ENCODE measurements at regions not wholly inside any gene's neighbourhood (a gene's known extent, or its start where the extent isn't known, plus 50 kb on each side); places are given as distances from the start of the nearest gene placed in this dataset.

- no peaks in the 10 kb centered on the region for H3K36me3 Mint-ChIP-seq (ENCODE audit: insufficient read depth in 1 of 3, low read depth in 3 of 3)
- H3K23me2 ChIP-seq (ENCODE audit: insufficient read length, low read depth, low read length, poor library complexity, severe bottlenecking), result no peaks in the 10 kb centered on the region
Measured at GRCh38 chr17:79483842-79484241, 127.0 kb downstream of the RBFOX3 start.

More at GRCh38 chr17:79483842-79484241, 127.0 kb downstream of the RBFOX3 start:
- Mint-ChIP-seq H3K27ac (no peak overlapping the region), H3K4me1 (peaks cover 16 to 39% of the 10 kb centered on the region in 2 experiments), H3K9me3 (no peaks in the 10 kb centered on the region; a peak in 1 of 5 replicates), H3K4me3 (no peak overlapping the region; a peak in 1 of 5 replicates), H3K27me3 (ENCODE audit: low read depth) (peaks cover 21% of the 10 kb centered on the region)
- WGBS (ENCODE audit: extremely low coverage, insufficient read length, low lambda C conversion rate), result no CpG with 5 or more reads among the region's 5 CpGs
- Histone ChIP-seq H3K23ac (ENCODE audit: insufficient read length, low read depth, low read length) (no peak overlapping the region), H3T11ph (ENCODE audit: low read length) (no peak overlapping the region), H3K4ac (ENCODE audit: low read depth, low read length) (no peak overlapping the region), H2BK5ac (ENCODE audit: insufficient read length, low read length) (no peak overlapping the region), H2BK12ac (ENCODE audit: insufficient read length, low read depth, low read length) (no peak overlapping the region), H3K4me2 (ENCODE audit: insufficient read depth, insufficient read length, low read length) (no peak overlapping the region), H3K56ac (ENCODE audit: insufficient read length, low read depth, low read length) (no peak overlapping the region), H3K27me3 (ENCODE audit: insufficient read depth, low read length) (no peaks in the 10 kb centered on the region), H4K5ac (ENCODE audit: insufficient read length, low read depth, low read length) (no peak overlapping the region), H4K91ac (ENCODE audit: insufficient read length, low read depth, low read length) (no peak overlapping the region), H3K18ac (ENCODE audit: insufficient read length, low read depth, low read length) (no peak overlapping the region), H2BK120ac (ENCODE audit: low read depth, low read length, poor library complexity, severe bottlenecking) (no peak overlapping the region), H4K20me1 (ENCODE audit: control insufficient read depth, insufficient read depth, insufficient read length) (no peaks in the 10 kb centered on the region), H2BK15ac (ENCODE audit: low read depth, low read length) (no peak overlapping the region), H2BK20ac (ENCODE audit: low read depth, low read length, poor library complexity, severe bottlenecking) (no peak overlapping the region), H3K9me3 (ENCODE audit: control insufficient read depth, low read depth, low read length) (no peaks in the 10 kb centered on the region), H3K27ac (ENCODE audit: insufficient read length, low read depth, low read length) (no peak overlapping the region), H3K4me1 (ENCODE audit: insufficient read depth, low read length) (no peaks in the 10 kb centered on the region), H3K14ac (ENCODE audit: insufficient read depth, low read length) (no peak overlapping the region), H2AFZ (ENCODE audit: low read length) (no peak overlapping the region), H3K79me2 (ENCODE audit: insufficient read depth, low read length) (no peaks in the 10 kb centered on the region), H3K9ac (ENCODE audit: extremely low read depth, insufficient read length, low read length) (no peak overlapping the region), H3K79me1 (ENCODE audit: insufficient read depth, low read depth, low read length, poor library complexity, severe bottlenecking) (no peaks in the 10 kb centered on the region), H2AK5ac (ENCODE audit: insufficient read length, low read length) (no peak overlapping the region), H4K8ac (replicated peaks; ENCODE audit: insufficient read length, low read depth, low read length) (no peak overlapping the region)
- TF ChIP-seq CTCF (conservative IDR thresholded peaks at IDR 0.05), result no peak
- DNase-seq, result no peak

Measured in H9 (cell line).